DND-41 (cell line): ENCODE measurements at regions not wholly inside any gene's neighbourhood (a gene's known extent, or its start where the extent isn't known, plus 50 kb on each side); places are given as distances from the start of the nearest gene placed in this dataset.

ENCODE experiments used
- EZH2 ChIP-seq: IDR thresholded peaks from 3 replicates; pipeline ENCODE4 v1.6.1; 2012; ENCODE audit warnings: borderline replicate concordance, low read depth, mild to moderate bottlenecking, moderate library complexity, low read length, inconsistent platforms; ENCODE audit not compliant: severe bottlenecking
- TF ChIP-seq, protein P1 (sequence below): IDR thresholded peaks from 2 replicates; pipeline ENCODE4 v1.5.1; 2012; ENCODE audit warnings: borderline replicate concordance, low read length, moderate library complexity, mild to moderate bottlenecking; ENCODE audit not compliant: poor library complexity, severe bottlenecking; ENCODE audit errors: extremely low read depth

DNA sequence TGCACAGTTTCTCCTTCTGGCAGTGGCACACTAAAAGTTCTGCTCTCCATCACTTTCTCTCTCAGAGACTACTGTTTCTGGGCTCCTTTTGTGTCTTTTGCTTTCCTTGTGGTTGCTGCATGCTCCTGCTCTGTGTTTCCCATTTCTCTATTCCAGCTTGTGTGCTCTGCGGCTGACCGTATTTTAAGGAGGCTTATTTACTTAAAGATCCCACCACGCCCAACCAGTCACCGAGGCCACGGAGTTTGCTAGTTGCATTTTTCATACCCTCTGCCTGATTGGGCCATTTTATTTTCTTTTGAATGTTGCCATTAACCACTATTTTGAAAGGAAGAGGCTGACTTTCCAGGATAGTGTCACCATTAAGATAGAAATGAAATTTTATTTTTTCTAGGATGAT is 626.4 kb upstream of the MMS22L start:
- TF ChIP-seq, protein P1, sequence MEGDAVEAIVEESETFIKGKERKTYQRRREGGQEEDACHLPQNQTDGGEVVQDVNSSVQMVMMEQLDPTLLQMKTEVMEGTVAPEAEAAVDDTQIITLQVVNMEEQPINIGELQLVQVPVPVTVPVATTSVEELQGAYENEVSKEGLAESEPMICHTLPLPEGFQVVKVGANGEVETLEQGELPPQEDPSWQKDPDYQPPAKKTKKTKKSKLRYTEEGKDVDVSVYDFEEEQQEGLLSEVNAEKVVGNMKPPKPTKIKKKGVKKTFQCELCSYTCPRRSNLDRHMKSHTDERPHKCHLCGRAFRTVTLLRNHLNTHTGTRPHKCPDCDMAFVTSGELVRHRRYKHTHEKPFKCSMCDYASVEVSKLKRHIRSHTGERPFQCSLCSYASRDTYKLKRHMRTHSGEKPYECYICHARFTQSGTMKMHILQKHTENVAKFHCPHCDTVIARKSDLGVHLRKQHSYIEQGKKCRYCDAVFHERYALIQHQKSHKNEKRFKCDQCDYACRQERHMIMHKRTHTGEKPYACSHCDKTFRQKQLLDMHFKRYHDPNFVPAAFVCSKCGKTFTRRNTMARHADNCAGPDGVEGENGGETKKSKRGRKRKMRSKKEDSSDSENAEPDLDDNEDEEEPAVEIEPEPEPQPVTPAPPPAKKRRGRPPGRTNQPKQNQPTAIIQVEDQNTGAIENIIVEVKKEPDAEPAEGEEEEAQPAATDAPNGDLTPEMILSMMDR: no peak
- no peak for TF ChIP-seq EZH2
